HG03442 (cell line): ENCODE measurements at regions not wholly inside any gene's neighbourhood (a gene's known extent, or its start where the extent isn't known, plus 50 kb on each side); places are given as distances from the start of the nearest gene placed in this dataset.
"Not testable (repeated sequence)": the region's sequence is repeated elsewhere in the genome, so short reads cannot be mapped to it uniquely, and the experiment has no call there.

Experiments used
- ATAC-seq: cut with Tn5 transposase; IDR thresholded peaks from one replicate; pipeline ENCODE4 v1.9.1; 2021; ENCODE audit warnings: mild to moderate bottlenecking, moderate library complexity; ENCODE audit not compliant: unreplicated experiment

- ATAC-seq = peak; percentile 57
These were observed 126.8 kb upstream of the TMEM170B start for GRCh38 chr6:11410539-11411307.

- ATAC-seq = no peak
These were observed 128.2 kb upstream of the TMEM170B start for GRCh38 chr6:11409371-11409770.

- no peak for ATAC-seq
These were observed 130.1 kb upstream of the TMEM170B start for GRCh38 chr6:11407414-11407813.

GRCh38 chr6:11404838-11405237, 132.7 kb upstream of the TMEM170B start:
- ATAC-seq = no peak

GRCh38 chr6:11404081-11404480, 133.5 kb upstream of the TMEM170B start:
- peak; percentile 82 for ATAC-seq

GRCh38 chr6:11403035-11403601, 134.4 kb upstream of the TMEM170B start:
- no peak for ATAC-seq

GRCh38 chr6:11402581-11402980, 135.0 kb upstream of the TMEM170B start:
- ATAC-seq = not testable (repeated sequence)

GRCh38 chr6:11401954-11402353, 135.6 kb upstream of the TMEM170B start:
- not testable (repeated sequence) for ATAC-seq

GRCh38 chr6:11398451-11399326, 138.9 kb upstream of the TMEM170B start:
- no peak for ATAC-seq

GRCh38 chr6:11397622-11398450, 139.7 kb upstream of the TMEM170B start:
- no peak for ATAC-seq

- no peak for ATAC-seq
These were observed 140.7 kb upstream of the TMEM170B start for GRCh38 chr6:11396860-11397259.

- no peak for ATAC-seq
These were observed 143.6 kb upstream of the TMEM170B start for GRCh38 chr6:11393713-11394627.

GRCh38 chr6:11392778-11393507, 144.6 kb upstream of the TMEM170B start:
- no peak for ATAC-seq

GRCh38 chr6:11391934-11392777, 145.4 kb upstream of the TMEM170B start:
- no peak for ATAC-seq

GRCh38 chr6:11389977-11390376, 147.6 kb upstream of the TMEM170B start:
- ATAC-seq = no peak

- ATAC-seq = no peak
These were observed 148.3 kb upstream of the TMEM170B start for GRCh38 chr6:11388983-11389944.
